ENCODE measurements at regions not wholly inside any gene's neighbourhood (a gene's known extent, or its start where the extent isn't known, plus 50 kb on each side); places are given as distances from the start of the nearest gene placed in this dataset.
"Not testable (repeated sequence)": the region's sequence is repeated elsewhere in the genome, so short reads cannot be mapped to it uniquely, and the experiment has no call there.

- not testable (repeated sequence) for TF ChIP-seq CTCF (IDR thresholded peaks at IDR 0.05); ZFX (IDR thresholded peaks at IDR 0.05; ENCODE audit: borderline replicate concordance)
Observed at GRCh38 chr11:67727066-67728040, 52.9 kb upstream of the ALDH3B2 start.

Data from 22Rv1 (cell line).